IMR-90 (cell line): ENCODE measurements at regions not wholly inside any gene's neighbourhood (a gene's known extent, or its start where the extent isn't known, plus 50 kb on each side); places are given as distances from the start of the nearest gene placed in this dataset.

Experiments used
- ATAC-seq: fragments of 200-7000 bp; cut with Tn5 transposase; 2 replicates; pipeline ENCODE4 v1.9.1; 2020; ENCODE audit warnings: low read depth, mild to moderate bottlenecking, moderate library complexity
- BruUV-seq: library from RNA; stranded (reverse); fragments of 400-500 nt; replicated peaks from 2 replicates; lab custom pipeline; 2021; lab: Mats Ljungman, UMichigan
- CTCF ChIA-PET: fragments of 300-600 bp; formaldehyde crosslinking; extraction: SDS; loops from one replicate; lab custom pipeline; 2021; ENCODE audit warnings: antibody characterized with exemption; lab: Yijun Ruan, JAX
- POLR2A ChIA-PET: fragments of 300-600 bp; sonication (Branson Sonifier 250); formaldehyde crosslinking; loops from one replicate; lab custom pipeline; 2022; ENCODE audit warnings: antibody characterized with exemption; ENCODE audit not compliant: unreplicated experiment; lab: Charles Lee
- DNase-seq: peaks from one replicate; pipeline ENCODE4 v3.0.0; 2013
- H2AFZ ChIP-seq: replicated peaks from 2 replicates; pipeline ENCODE3; 2013; ENCODE audit warnings: low read length, mild to moderate bottlenecking; ENCODE audit not compliant: poor library complexity
- H2AK5ac ChIP-seq: 2 replicates; pipeline ENCODE4 v1.6.1; 2013; ENCODE audit warnings: low read depth, low read length, inconsistent platforms
- H2AK9ac ChIP-seq: replicated peaks from 2 replicates; pipeline ENCODE3; 2013; ENCODE audit warnings: mild to moderate bottlenecking, low read depth, low read length, moderate library complexity; ENCODE audit not compliant: poor library complexity
- H2BK120ac ChIP-seq: 2 replicates; pipeline ENCODE4 v1.6.1; 2013; ENCODE audit warnings: low read depth, low read length, inconsistent platforms
- H2BK15ac ChIP-seq: 3 replicates; pipeline ENCODE4 v1.6.1; 2013; ENCODE audit warnings: low read depth, low read length, inconsistent platforms
- H2BK20ac ChIP-seq: 2 replicates; pipeline ENCODE4 v1.6.1; 2013; ENCODE audit warnings: low read depth, mild to moderate bottlenecking, inconsistent platforms, low read length, moderate library complexity
- H2BK5ac ChIP-seq: 2 replicates; pipeline ENCODE4 v1.6.1; 2013; ENCODE audit warnings: mild to moderate bottlenecking, low read depth, low read length, inconsistent platforms; ENCODE audit not compliant: poor library complexity, severe bottlenecking
- H3K14ac ChIP-seq: replicated peaks from 2 replicates; pipeline ENCODE4 v1.6.1; 2013; ENCODE audit warnings: low read depth, low read length, inconsistent platforms
- H3K18ac ChIP-seq: 2 replicates; pipeline ENCODE4 v1.6.1; 2013; ENCODE audit warnings: low read depth, low read length, control low read depth
- H3K23ac ChIP-seq: 2 replicates; pipeline ENCODE4 v1.6.1; 2013; ENCODE audit warnings: low read depth, low read length, inconsistent platforms
- H3K27ac ChIP-seq: 2 replicates; pipeline ENCODE4 v1.5.1; 2013; ENCODE audit warnings: mild to moderate bottlenecking, control low read depth, low read length; ENCODE audit not compliant: insufficient read depth
- H3K27me3 ChIP-seq: 2 replicates; pipeline ENCODE4 v1.6.1; 2013; ENCODE audit warnings: low read length; ENCODE audit not compliant: control insufficient read depth, insufficient read depth
- H3K36me3 ChIP-seq: 2 replicates; pipeline ENCODE4 v1.6.1; 2013; ENCODE audit warnings: low read length, mixed read lengths; ENCODE audit not compliant: control insufficient read depth, insufficient read depth
- H3K4ac ChIP-seq: 2 replicates; pipeline ENCODE4 v1.6.1; 2013; ENCODE audit warnings: low read depth, low read length, inconsistent platforms
- H3K4me1 ChIP-seq: 2 replicates; pipeline ENCODE4 v1.6.1; 2013; ENCODE audit warnings: low read length, mixed read lengths; ENCODE audit not compliant: control insufficient read depth, insufficient read depth
- H3K4me2 ChIP-seq: 2 replicates; pipeline ENCODE4 v1.6.1; 2013; ENCODE audit warnings: low read depth, mild to moderate bottlenecking, control low read depth, low read length, moderate library complexity
- H3K4me3 ChIP-seq: 2 replicates; pipeline ENCODE4 v1.5.1; 2013; ENCODE audit warnings: low read depth, mild to moderate bottlenecking, control low read depth, low read length, moderate library complexity; ENCODE audit not compliant: insufficient read depth
- H3K56ac ChIP-seq: 2 replicates; pipeline ENCODE4 v1.6.1; 2013; ENCODE audit warnings: low read length, inconsistent platforms; ENCODE audit not compliant: insufficient read depth; ENCODE audit errors: extremely low read depth
- H3K79me1 ChIP-seq, 2 experiments: 2 replicates each; pipeline ENCODE4 v1.6.1; 2013; ENCODE audit warnings: low read length in 2 of 2, inconsistent platforms in 1 of 2, low read depth in 1 of 2
- H3K9ac ChIP-seq: 2 replicates; pipeline ENCODE4 v1.6.1; 2013; ENCODE audit warnings: low read depth, low read length, control low read depth
- H3K9me1 ChIP-seq: 2 replicates; pipeline ENCODE4 v1.6.1; 2013; ENCODE audit warnings: low read length, inconsistent platforms; ENCODE audit not compliant: insufficient read depth
- H3K9me3 ChIP-seq: 2 replicates; pipeline ENCODE4 v1.6.1; 2013; ENCODE audit warnings: low read length; ENCODE audit not compliant: control insufficient read depth, insufficient read depth
- H4K20me1 ChIP-seq: 2 replicates; pipeline ENCODE4 v1.6.1; 2013; ENCODE audit warnings: low read length, inconsistent platforms; ENCODE audit not compliant: insufficient read depth
- H4K5ac ChIP-seq: 2 replicates; pipeline ENCODE4 v1.6.1; 2013; ENCODE audit warnings: mild to moderate bottlenecking, low read depth, low read length, control low read depth
- H4K8ac ChIP-seq, 2 experiments: 2 replicates each; pipeline ENCODE4 v1.6.1; 2013; ENCODE audit warnings: low read depth in 2 of 2, low read length in 2 of 2, control low read depth in 1 of 2, inconsistent platforms in 1 of 2
- H4K91ac ChIP-seq: 2 replicates; pipeline ENCODE4 v1.6.1; 2013; ENCODE audit warnings: low read depth, low read length, inconsistent platforms; ENCODE audit not compliant: insufficient read depth
- BHLHE40 ChIP-seq: fragments of 150-350 bp; IDR thresholded peaks from 2 replicates; pipeline ENCODE4 v1.6.1; 2016; ENCODE audit warnings: mild to moderate bottlenecking, low read depth, low read length
- CEBPB ChIP-seq: IDR thresholded peaks from 2 replicates; pipeline ENCODE4 v1.6.1; 2012; ENCODE audit warnings: low read depth, low read length, improper control_type of control experiment
- CHD1 ChIP-seq: IDR thresholded peaks from 2 replicates; pipeline ENCODE4 v1.6.1; 2012; ENCODE audit warnings: low read depth, low read length, improper control_type of control experiment
- FOS ChIP-seq: fragments of 150-350 bp; IDR thresholded peaks from 2 replicates; pipeline ENCODE4 v1.6.1; 2016; ENCODE audit warnings: low read depth, low read length
- MAFK ChIP-seq: IDR thresholded peaks from 2 replicates; pipeline ENCODE4 v1.6.1; 2012; ENCODE audit warnings: low read depth, low read length, improper control_type of control experiment
- MAZ ChIP-seq: IDR thresholded peaks from 2 replicates; pipeline ENCODE4 v1.6.1; 2012; ENCODE audit warnings: low read depth, mild to moderate bottlenecking, low read length, improper control_type of control experiment, moderate library complexity, borderline replicate concordance
- MXI1 ChIP-seq: IDR thresholded peaks from 2 replicates; pipeline ENCODE4 v1.6.1; 2012; ENCODE audit warnings: low read depth, mild to moderate bottlenecking, low read length, moderate library complexity, borderline replicate concordance
- NFE2L2 ChIP-seq: fragments of 150-350 bp; IDR thresholded peaks from 2 replicates; pipeline ENCODE4 v1.6.1; 2016; ENCODE audit warnings: low read depth, mild to moderate bottlenecking, low read length
- POLR2A ChIP-seq: IDR thresholded peaks from 2 replicates; pipeline ENCODE4 v1.6.1; 2012; ENCODE audit warnings: mild to moderate bottlenecking, low read depth, low read length
- RAD21 ChIP-seq: IDR thresholded peaks from 2 replicates; pipeline ENCODE4 v1.6.1; 2012; ENCODE audit warnings: low read length, improper control_type of control experiment
- RCOR1 ChIP-seq: IDR thresholded peaks from 2 replicates; pipeline ENCODE4 v1.6.1; 2012; ENCODE audit warnings: mild to moderate bottlenecking, low read length, improper control_type of control experiment; ENCODE audit not compliant: insufficient replicate concordance
- RFX5 ChIP-seq: IDR thresholded peaks from 2 replicates; pipeline ENCODE4 v1.8.0; 2012; ENCODE audit warnings: low read depth, mild to moderate bottlenecking, low read length, moderate library complexity
- SMC3 ChIP-seq: fragments of 150-350 bp; IDR thresholded peaks from 2 replicates; pipeline ENCODE4 v1.6.1; 2016; ENCODE audit warnings: low read depth, mild to moderate bottlenecking, antibody characterized with exemption, low read length, moderate library complexity
- WGBS, 2 experiments: methylation state at CpG; one replicate each; pipeline versions ENCODE4 v1.1.5 to v1.1.7; 2013; ENCODE audit warnings: missing lambda C conversion rate in 2 of 2; ENCODE audit not compliant: insufficient read length in 1 of 2; ENCODE audit errors: extremely low coverage in 2 of 2; 5-methylcytosine and 5-hydroxymethylcytosine counted together
- dilution Hi-C: fragments of 300-500 bp; cut with HindIII; formaldehyde crosslinking; loops from one replicate; pipeline ENCODE4 v1.14.3; 2018; ENCODE audit warnings: low sequenced_read_pairs; ENCODE audit not compliant: unreplicated experiment
- in situ Hi-C: fragments of 300-500 bp; cut with MboI; formaldehyde crosslinking; loops from 3 replicates; pipeline ENCODE4 v1.14.3; 2019; ENCODE audit warnings: low sequenced_read_pairs, inconsistent platforms, mixed read lengths
- intact Hi-C: fragments of 100-400 bp; cut with micrococcal nuclease; formaldehyde crosslinking; loops from 2 replicates; pipeline ENCODE4 v1.10.0; 2022
- TF ChIP-seq, protein P1 (sequence below): fragments of 150-350 bp; IDR thresholded peaks from 2 replicates; pipeline ENCODE4 v1.6.1; 2017; ENCODE audit warnings: mild to moderate bottlenecking, antibody characterized with exemption, low read length, low read depth
- TF ChIP-seq, protein P2 (sequence below): conservative IDR thresholded peaks from 2 replicates; pipeline ENCODE4 v1.5.1; 2012; ENCODE audit warnings: mild to moderate bottlenecking, low read depth, low read length, improper control_type of control experiment
- TF ChIP-seq, protein P3 (sequence below): fragments of 150-350 bp; IDR thresholded peaks from 2 replicates; pipeline ENCODE4 v1.6.1; 2016; ENCODE audit warnings: low read depth, mild to moderate bottlenecking, low read length, moderate library complexity, borderline replicate concordance

DNA sequence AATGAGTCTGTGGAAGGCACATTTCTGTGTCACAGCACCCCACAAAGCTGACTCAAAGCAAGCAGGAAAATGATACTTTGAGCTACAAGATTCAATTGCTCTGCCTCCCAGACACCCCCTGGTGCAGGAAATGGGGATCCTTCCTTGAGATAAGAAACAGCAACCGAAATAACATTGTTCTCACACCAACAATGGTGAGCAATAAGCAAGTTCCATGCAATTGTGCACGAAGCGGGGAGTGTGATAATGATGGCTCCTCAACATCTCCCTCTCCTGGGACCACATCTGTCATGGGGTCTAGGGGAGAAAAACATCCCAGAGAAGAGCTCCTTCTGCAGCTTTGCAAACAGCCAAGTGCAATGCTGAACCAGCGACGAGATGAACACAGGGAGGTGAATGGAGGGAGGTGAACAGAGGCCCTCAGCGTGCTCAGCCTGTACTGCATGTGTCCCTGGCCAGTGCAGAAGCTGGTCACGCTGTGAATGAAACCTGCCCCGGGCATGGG lies 67.7 kb downstream of the PDCL3 start:
- Histone ChIP-seq H4K8ac (no peak overlapping the region), H2AK9ac (no peak overlapping the region), H3K36me3 (no peaks in the 10 kb centered on the region), H3K9me3 (no peaks in the 10 kb centered on the region), H4K91ac (no peak overlapping the region), H3K4me2 (no peak overlapping the region), H3K79me1 (no peaks in the 10 kb centered on the region), H3K56ac (no peak overlapping the region), H3K27me3 (peaks cover 46% of the 10 kb centered on the region), H3K9ac (no peak overlapping the region), H2BK5ac (no peak overlapping the region), H4K20me1 (no peaks in the 10 kb centered on the region), H3K4ac (no peak overlapping the region), H4K5ac (no peak overlapping the region), H2BK15ac (no peak overlapping the region), H3K4me1 (no peaks in the 10 kb centered on the region), H2BK20ac (no peak overlapping the region), H3K27ac (no peak overlapping the region), H2BK120ac (no peak overlapping the region), H3K9me1 (no peaks in the 10 kb centered on the region), H2AFZ (no peak overlapping the region), H3K23ac (no peak overlapping the region), H3K18ac (no peak overlapping the region), H3K14ac (no peak overlapping the region), H2AK5ac (no peak overlapping the region), H3K4me3 (no peak overlapping the region)
- in situ Hi-C loops (no loop called here), dilution Hi-C loops (no loop called here), intact Hi-C loops (no loop called here)
- DNase-seq (no peak), ATAC-seq (no peak)
- BruUV-seq: no TSS peak
- ChIA-PET POLR2A (no interaction called here), CTCF (no interaction called here)
- 62% methylated on average over 3 of the region's 8 CpGs; no CpG with 5 or more reads in 1 of the 2 experiments for WGBS, 2 experiments
- TF ChIP-seq, protein P1, sequence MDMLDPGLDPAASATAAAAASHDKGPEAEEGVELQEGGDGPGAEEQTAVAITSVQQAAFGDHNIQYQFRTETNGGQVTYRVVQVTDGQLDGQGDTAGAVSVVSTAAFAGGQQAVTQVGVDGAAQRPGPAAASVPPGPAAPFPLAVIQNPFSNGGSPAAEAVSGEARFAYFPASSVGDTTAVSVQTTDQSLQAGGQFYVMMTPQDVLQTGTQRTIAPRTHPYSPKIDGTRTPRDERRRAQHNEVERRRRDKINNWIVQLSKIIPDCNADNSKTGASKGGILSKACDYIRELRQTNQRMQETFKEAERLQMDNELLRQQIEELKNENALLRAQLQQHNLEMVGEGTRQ: no peak
- TF ChIP-seq POLR2A (no peak), RFX5 (no peak), BHLHE40 (no peak), CHD1 (no peak), NFE2L2 (no peak), MAZ (no peak), CEBPB (no peak), FOS (no peak), RCOR1 (no peak), MAFK (no peak), SMC3 (no peak), MXI1 (no peak), RAD21 (no peak)
- TF ChIP-seq, protein P2, sequence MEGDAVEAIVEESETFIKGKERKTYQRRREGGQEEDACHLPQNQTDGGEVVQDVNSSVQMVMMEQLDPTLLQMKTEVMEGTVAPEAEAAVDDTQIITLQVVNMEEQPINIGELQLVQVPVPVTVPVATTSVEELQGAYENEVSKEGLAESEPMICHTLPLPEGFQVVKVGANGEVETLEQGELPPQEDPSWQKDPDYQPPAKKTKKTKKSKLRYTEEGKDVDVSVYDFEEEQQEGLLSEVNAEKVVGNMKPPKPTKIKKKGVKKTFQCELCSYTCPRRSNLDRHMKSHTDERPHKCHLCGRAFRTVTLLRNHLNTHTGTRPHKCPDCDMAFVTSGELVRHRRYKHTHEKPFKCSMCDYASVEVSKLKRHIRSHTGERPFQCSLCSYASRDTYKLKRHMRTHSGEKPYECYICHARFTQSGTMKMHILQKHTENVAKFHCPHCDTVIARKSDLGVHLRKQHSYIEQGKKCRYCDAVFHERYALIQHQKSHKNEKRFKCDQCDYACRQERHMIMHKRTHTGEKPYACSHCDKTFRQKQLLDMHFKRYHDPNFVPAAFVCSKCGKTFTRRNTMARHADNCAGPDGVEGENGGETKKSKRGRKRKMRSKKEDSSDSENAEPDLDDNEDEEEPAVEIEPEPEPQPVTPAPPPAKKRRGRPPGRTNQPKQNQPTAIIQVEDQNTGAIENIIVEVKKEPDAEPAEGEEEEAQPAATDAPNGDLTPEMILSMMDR: no peak
- TF ChIP-seq, protein P3, sequence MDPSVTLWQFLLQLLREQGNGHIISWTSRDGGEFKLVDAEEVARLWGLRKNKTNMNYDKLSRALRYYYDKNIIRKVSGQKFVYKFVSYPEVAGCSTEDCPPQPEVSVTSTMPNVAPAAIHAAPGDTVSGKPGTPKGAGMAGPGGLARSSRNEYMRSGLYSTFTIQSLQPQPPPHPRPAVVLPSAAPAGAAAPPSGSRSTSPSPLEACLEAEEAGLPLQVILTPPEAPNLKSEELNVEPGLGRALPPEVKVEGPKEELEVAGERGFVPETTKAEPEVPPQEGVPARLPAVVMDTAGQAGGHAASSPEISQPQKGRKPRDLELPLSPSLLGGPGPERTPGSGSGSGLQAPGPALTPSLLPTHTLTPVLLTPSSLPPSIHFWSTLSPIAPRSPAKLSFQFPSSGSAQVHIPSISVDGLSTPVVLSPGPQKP: no peak
